ENCODE measurements at regions not wholly inside any gene's neighbourhood (a gene's known extent, or its start where the extent isn't known, plus 50 kb on each side); places are given as distances from the start of the nearest gene placed in this dataset.

DNA sequence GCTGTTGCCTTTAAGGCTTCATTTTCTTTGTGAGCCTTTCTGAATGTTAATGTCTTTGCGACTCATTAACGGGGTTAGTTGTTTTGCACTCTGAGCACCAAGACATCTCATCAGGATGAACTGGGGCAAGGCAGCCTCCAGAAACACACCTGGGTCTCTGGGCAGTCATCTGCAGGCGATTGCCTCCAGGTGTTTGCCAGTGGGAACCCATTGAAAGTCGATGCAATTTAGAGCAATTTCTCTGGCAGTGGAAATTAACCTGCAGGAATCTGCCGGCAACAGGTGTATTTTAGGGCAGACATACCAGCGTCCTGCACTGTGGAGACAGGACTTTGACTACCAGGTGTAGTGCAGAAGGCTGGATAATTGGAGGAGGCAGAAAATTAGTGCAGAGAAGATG is 661.0 kb upstream of the PTBP2 start:
- DNase-seq (ENCODE audit: low read depth), result no peak
- H3K4me3 ChIP-seq (ENCODE audit: low read length), result no peak overlapping the region
- TF ChIP-seq, protein P1, sequence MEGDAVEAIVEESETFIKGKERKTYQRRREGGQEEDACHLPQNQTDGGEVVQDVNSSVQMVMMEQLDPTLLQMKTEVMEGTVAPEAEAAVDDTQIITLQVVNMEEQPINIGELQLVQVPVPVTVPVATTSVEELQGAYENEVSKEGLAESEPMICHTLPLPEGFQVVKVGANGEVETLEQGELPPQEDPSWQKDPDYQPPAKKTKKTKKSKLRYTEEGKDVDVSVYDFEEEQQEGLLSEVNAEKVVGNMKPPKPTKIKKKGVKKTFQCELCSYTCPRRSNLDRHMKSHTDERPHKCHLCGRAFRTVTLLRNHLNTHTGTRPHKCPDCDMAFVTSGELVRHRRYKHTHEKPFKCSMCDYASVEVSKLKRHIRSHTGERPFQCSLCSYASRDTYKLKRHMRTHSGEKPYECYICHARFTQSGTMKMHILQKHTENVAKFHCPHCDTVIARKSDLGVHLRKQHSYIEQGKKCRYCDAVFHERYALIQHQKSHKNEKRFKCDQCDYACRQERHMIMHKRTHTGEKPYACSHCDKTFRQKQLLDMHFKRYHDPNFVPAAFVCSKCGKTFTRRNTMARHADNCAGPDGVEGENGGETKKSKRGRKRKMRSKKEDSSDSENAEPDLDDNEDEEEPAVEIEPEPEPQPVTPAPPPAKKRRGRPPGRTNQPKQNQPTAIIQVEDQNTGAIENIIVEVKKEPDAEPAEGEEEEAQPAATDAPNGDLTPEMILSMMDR (conservative IDR thresholded peaks at IDR 0.05; ENCODE audit: low read depth, low read length), result no peak

DNA sequence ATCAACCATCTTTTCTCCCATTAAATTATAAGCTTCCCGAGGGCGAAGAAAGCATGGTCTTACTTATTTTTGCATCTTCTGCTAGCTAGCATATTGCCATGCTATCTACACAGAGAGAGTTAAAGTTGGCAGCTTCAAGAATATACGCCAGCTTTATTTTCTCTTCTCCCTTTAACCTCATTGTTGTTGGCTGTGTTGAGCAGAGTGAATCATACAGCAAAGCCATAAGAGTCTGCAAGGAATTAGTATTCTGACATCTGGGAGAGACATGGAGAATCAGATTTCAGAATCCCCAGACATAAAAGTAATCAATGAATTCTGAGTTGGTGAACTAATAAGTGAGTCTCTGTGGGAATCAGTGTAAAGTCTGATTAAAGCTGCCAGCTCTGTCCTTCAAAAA is 649.6 kb upstream of the PTBP2 start:
- TF ChIP-seq, protein P1 (conservative IDR thresholded peaks at IDR 0.05; ENCODE audit: low read depth, low read length), result no peak
- no peak for DNase-seq (ENCODE audit: low read depth)
- no peak overlapping the region for H3K4me3 ChIP-seq (ENCODE audit: low read length)

- TF ChIP-seq, protein P1 (conservative IDR thresholded peaks at IDR 0.05; ENCODE audit: low read depth, low read length), result no peak
- H3K4me3 ChIP-seq (ENCODE audit: low read length), result no peak overlapping the region
- no peak for DNase-seq (ENCODE audit: low read depth)
Measured at GRCh38 chr1:96073100-96073499, 648.5 kb upstream of the PTBP2 start.

- no peak overlapping the region for H3K4me3 ChIP-seq (ENCODE audit: low read length)
- no peak for DNase-seq (ENCODE audit: low read depth)
- TF ChIP-seq, protein P1 (conservative IDR thresholded peaks at IDR 0.05; ENCODE audit: low read depth, low read length), result no peak
Measured at GRCh38 chr1:96074422-96074821, 647.2 kb upstream of the PTBP2 start.

DNA sequence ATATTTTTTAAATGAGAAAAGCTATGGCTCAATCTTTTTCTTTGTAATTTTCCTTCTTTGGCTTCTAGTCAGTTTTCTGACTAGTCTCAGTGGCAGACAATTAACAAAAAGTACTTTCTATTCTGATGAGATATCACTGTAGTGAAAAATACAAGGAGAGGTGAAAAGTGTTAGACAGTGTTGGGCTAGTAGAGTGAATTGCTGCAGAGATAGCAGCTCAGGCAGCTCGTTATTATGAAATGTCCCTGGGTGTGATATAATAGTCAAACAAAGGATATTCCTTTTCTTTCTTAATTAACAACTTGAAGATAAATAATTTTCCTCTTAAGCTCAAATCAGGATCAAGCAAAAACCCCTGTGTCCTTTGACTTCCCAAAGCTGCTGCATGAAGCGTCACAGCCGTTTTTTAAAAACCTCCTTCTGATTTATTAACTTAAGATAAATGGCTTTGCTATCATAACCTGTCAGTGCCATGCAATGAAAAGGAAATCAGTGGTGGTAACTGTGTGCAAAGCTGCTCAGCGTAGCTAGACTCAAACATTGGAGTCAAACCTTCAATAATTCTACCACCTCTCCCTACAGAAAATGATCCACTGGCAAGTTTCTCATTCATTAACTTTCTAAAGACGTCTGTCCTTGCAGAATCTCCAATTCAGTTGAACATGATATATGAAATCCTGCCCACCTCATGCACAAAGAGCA is 646.6 kb upstream of the PTBP2 start:
- TF ChIP-seq, protein P1 (conservative IDR thresholded peaks at IDR 0.05; ENCODE audit: low read depth, low read length), result no peak

GRCh38 chr1:96075704-96076455 is 645.7 kb upstream of the PTBP2 start:
- H3K4me3 ChIP-seq (ENCODE audit: low read length), result no peak overlapping the region
- DNase-seq (ENCODE audit: low read depth), result peak; percentile 10
- TF ChIP-seq, protein P1 (conservative IDR thresholded peaks at IDR 0.05; ENCODE audit: low read depth, low read length), result no peak

More for the DNA sequence above, 646.6 kb upstream of the PTBP2 start:
- no peak overlapping the region for H3K4me3 ChIP-seq (ENCODE audit: low read length)
- no peak for DNase-seq (ENCODE audit: low read depth)

GRCh38 chr1:96076589-96076988 is 645.0 kb upstream of the PTBP2 start:
- no peak for DNase-seq (ENCODE audit: low read depth)
- no peak overlapping the region for H3K4me3 ChIP-seq (ENCODE audit: low read length)
- TF ChIP-seq, protein P1 (conservative IDR thresholded peaks at IDR 0.05; ENCODE audit: low read depth, low read length), result no peak
